Panc1 (cell line): ENCODE measurements at regions not wholly inside any gene's neighbourhood (a gene's known extent, or its start where the extent isn't known, plus 50 kb on each side); places are given as distances from the start of the nearest gene placed in this dataset.

ENCODE experiments used
- ATAC-seq: fragments of 200-7000 bp; cut with Tn5 transposase; 2 replicates; pipeline ENCODE4 v1.9.1; 2020; ENCODE audit warnings: mild to moderate bottlenecking, moderate library complexity
- BruUV-seq: library from RNA; stranded (reverse); fragments of 400-500 nt; replicated peaks from 2 replicates; lab custom pipeline; 2021; lab: Mats Ljungman, UMichigan
- CTCF ChIA-PET: fragments of 300-600 bp; sonication (Branson Sonifier 250); formaldehyde crosslinking; loops from one replicate; lab custom pipeline; 2022; ENCODE audit warnings: antibody characterized with exemption; lab: Charles Lee
- POLR2A ChIA-PET: fragments of 300-600 bp; sonication (Branson Sonifier 250); formaldehyde crosslinking; loops from one replicate; lab custom pipeline; 2022; ENCODE audit warnings: antibody characterized with exemption; lab: Charles Lee
- DNase-seq: peaks from one replicate; pipeline ENCODE4 v3.0.0-alpha.2; 2010; ENCODE audit warnings: low read depth, low spot score
- H3K27ac ChIP-seq: 2 replicates; pipeline ENCODE4 v1.5.1; 2011; ENCODE audit warnings: mild to moderate bottlenecking, low read length, inconsistent platforms
- H3K27me3 ChIP-seq: fragments of 200-500 bp; sonication (Bioruptor generic); 2 replicates; pipeline ENCODE4 v1.6.0; 2014; ENCODE audit warnings: low read length, inconsistent platforms; ENCODE audit not compliant: control insufficient read depth, insufficient read depth
- H3K36me3 ChIP-seq: fragments of 200-500 bp; sonication (Bioruptor generic); 2 replicates; pipeline ENCODE4 v1.5.1; 2014; ENCODE audit warnings: inconsistent platforms, mild to moderate bottlenecking, low read length, moderate library complexity; ENCODE audit not compliant: control insufficient read depth, insufficient read depth
- H3K4me1 ChIP-seq: 2 replicates; pipeline ENCODE4 v1.5.1; 2011; ENCODE audit warnings: inconsistent platforms, mild to moderate bottlenecking, low read length, moderate library complexity; ENCODE audit not compliant: control insufficient read depth, insufficient read depth
- H3K4me3 ChIP-seq, 2 experiments: 2 replicates each; pipeline ENCODE4 v1.5.1; 2011 to 2012; ENCODE audit warnings: low read depth in 2 of 2, low read length in 2 of 2, mild to moderate bottlenecking in 2 of 2, inconsistent platforms in 1 of 2, moderate library complexity in 1 of 2
- H3K9me3 ChIP-seq: fragments of 200-500 bp; sonication (Bioruptor generic); 2 replicates; pipeline ENCODE4 v1.5.1; 2014; ENCODE audit warnings: low read depth, mild to moderate bottlenecking, inconsistent platforms, low read length, moderate library complexity; ENCODE audit not compliant: control insufficient read depth, insufficient read depth
- CTCF ChIP-seq: fragments of 450-650 bp; IDR thresholded peaks from 2 replicates; pipeline ENCODE4 v1.5.1; 2017; ENCODE audit warnings: mild to moderate bottlenecking
- POLR2AphosphoS5 ChIP-seq: IDR thresholded peaks from 2 replicates; pipeline ENCODE4 v1.6.1; 2012; ENCODE audit warnings: mild to moderate bottlenecking, low read depth, low read length, moderate library complexity
- REST ChIP-seq, 2 experiments: IDR thresholded peaks; 2 replicates each; pipeline ENCODE4 v1.6.1; 2011 to 2012; ENCODE audit warnings: low read depth in 2 of 2, control low read depth in 1 of 2, low read length in 1 of 2, mild to moderate bottlenecking in 1 of 2, moderate library complexity in 1 of 2; ENCODE audit not compliant: insufficient read depth in 1 of 2
- SIN3A ChIP-seq: IDR thresholded peaks from 2 replicates; pipeline ENCODE4 v1.6.1; 2012; ENCODE audit warnings: low read depth, mild to moderate bottlenecking, low read length, moderate library complexity, borderline replicate concordance; ENCODE audit not compliant: insufficient read depth
- TCF7L2 ChIP-seq: IDR thresholded peaks from 2 replicates; pipeline ENCODE4 v1.6.1; 2011; ENCODE audit warnings: mild to moderate bottlenecking, low read depth, low read length, inconsistent platforms
- in situ Hi-C: cut with HindIII; loops from 2 replicates; pipeline ENCODE4 v1.10.0; 2016; ENCODE audit warnings: low sequenced_read_pairs, low pct_unique_long_range_greater_than_20kb
- intact Hi-C: fragments of 100-400 bp; cut with micrococcal nuclease; formaldehyde crosslinking; loops from one replicate; pipeline ENCODE4 v1.10.0; 2022; ENCODE audit not compliant: unreplicated experiment

- Histone ChIP-seq H3K27ac (no peak overlapping the region), H3K4me3 (peak overlapping the region; percentile 45 to 54), H3K4me1 (peaks cover 6% of the 10 kb centered on the region; the same call in 1 of the 2 replicates), H3K9me3 (no peaks in the 10 kb centered on the region), H3K27me3 (no peaks in the 10 kb centered on the region), H3K36me3 (no peaks in the 10 kb centered on the region)
- no peak for TF ChIP-seq POLR2AphosphoS5
- TF ChIP-seq CTCF, result no peak
- in situ Hi-C loops (no loop called here), intact Hi-C loops (no loop called here)
- ATAC-seq (peak; percentile 84), DNase-seq (no peak)
- ChIA-PET POLR2A (no interaction called here), CTCF (no interaction called here)
- BruUV-seq, result no TSS peak
Observed at GRCh38 chr1:195763146-195763906, 844.9 kb downstream of the KCNT2 start.

GRCh38 chr1:195761104-195761503 is 847.1 kb downstream of the KCNT2 start:
- Histone ChIP-seq H3K27me3 (no peaks in the 10 kb centered on the region), H3K27ac (no peak overlapping the region), H3K9me3 (no peaks in the 10 kb centered on the region), H3K36me3 (no peaks in the 10 kb centered on the region), H3K4me3 (no peak overlapping the region), H3K4me1 (peaks cover 6% of the 10 kb centered on the region; the same call in 1 of the 2 replicates)
- DNase-seq, result no peak
- BruUV-seq, result no TSS peak
- no peak for ATAC-seq
- in situ Hi-C loops, result no loop called here
- intact Hi-C loops, result no loop called here
- TF ChIP-seq SIN3A (no peak), TCF7L2 (no peak), REST (IDR thresholded peaks at IDR 0.05; ENCODE audit: insufficient read depth in 1 of 2, low read depth in 2 of 2, low read length in 1 of 2) (no peak), CTCF (no peak), POLR2AphosphoS5 (no peak)
- POLR2A ChIA-PET, result no interaction called here
- CTCF ChIA-PET, result no interaction called here
